A549 (cell line): ENCODE measurements at regions not wholly inside any gene's neighbourhood (a gene's known extent, or its start where the extent isn't known, plus 50 kb on each side); places are given as distances from the start of the nearest gene placed in this dataset.

Experiments
- ATAC-seq, 2 experiments: fragments of 200-7000 bp in 1 of 2; fragments of >200 bp in 1 of 2; cut with Nextera tagmentation in 1 of 2; cut with Tn5 transposase in 1 of 2; 3 replicates each; pipeline versions ENCODE4 v1.8.0 to v1.9.1; 2018 to 2020; ENCODE audit warnings: mild to moderate bottlenecking in 1 of 2, moderate library complexity in 1 of 2
- CTCF ChIA-PET: fragments of 300-600 bp; sonication (Branson Sonifier 250); formaldehyde crosslinking; extraction: SDS; loops from one replicate; lab custom pipeline; 2021; ENCODE audit warnings: antibody characterized with exemption, inconsistent platforms; lab: Yijun Ruan, JAX
- POLR2A ChIA-PET: fragments of 350-600 bp; formaldehyde crosslinking; extraction: SDS; loops from one replicate; lab custom pipeline; 2021; ENCODE audit warnings: antibody characterized with exemption, inconsistent platforms; lab: Yijun Ruan, JAX
- DNase-seq, 2 experiments: peaks; one replicate each; pipeline versions ENCODE4 v3.0.0 to v3.0.0-alpha.2; 2011 to 2016; ENCODE audit warnings: low read depth in 1 of 2, low spot score in 1 of 2
- FAIRE-seq: peaks from 2 replicates; lab custom pipeline; 2011; peaks lifted over from hg19 to GRCh38; lab: Jason Lieb, UNC
- H3K27ac ChIP-seq, 2 experiments: fragments of >200 bp; sonication (Bioruptor Twin); formaldehyde crosslinking; 3 replicates each; pipeline ENCODE4 v1.5.1; 2016 to 2017
- H3K4me1 ChIP-seq: fragments of >200 bp; sonication (Bioruptor Twin); formaldehyde crosslinking; 3 replicates; pipeline ENCODE4 v1.6.1; 2016
- H3K4me2 ChIP-seq: fragments of >200 bp; sonication (Bioruptor Twin); formaldehyde crosslinking; 3 replicates; pipeline ENCODE4 v1.6.1; 2016
- H3K4me3 ChIP-seq: fragments of >200 bp; sonication (Bioruptor Twin); formaldehyde crosslinking; 3 replicates; pipeline ENCODE4 v1.5.1; 2016
- H3K9me3 ChIP-seq: fragments of >200 bp; sonication (Bioruptor Twin); formaldehyde crosslinking; 3 replicates; pipeline ENCODE4 v1.6.1; 2016
- CBX2 ChIP-seq: fragments of 200-600 bp; sonication (generic); IDR thresholded peaks from 2 replicates; pipeline ENCODE4 v1.6.1; 2016; ENCODE audit warnings: low read depth, mild to moderate bottlenecking, borderline replicate concordance
- CBX8 ChIP-seq: fragments of 200-600 bp; sonication (generic); IDR thresholded peaks from 2 replicates; pipeline ENCODE4 v1.6.1; 2016
- FOSB ChIP-seq: fragments of 250-450 bp; sonication (Bioruptor Pico); IDR thresholded peaks from 2 replicates; pipeline ENCODE4 v1.5.0; 2020; ENCODE audit warnings: mild to moderate bottlenecking, moderate library complexity
- HOXB5 ChIP-seq: fragments of 250-450 bp; sonication (Bioruptor Pico); IDR thresholded peaks from 2 replicates; pipeline ENCODE4 v1.5.0; 2020; ENCODE audit warnings: mild to moderate bottlenecking, moderate library complexity
- JUN ChIP-seq, 2 experiments: fragments of >200 bp; sonication (Bioruptor Twin); formaldehyde crosslinking; IDR thresholded peaks; 2 replicates in 1 of 2; 3 replicates in 1 of 2; pipeline ENCODE4 v1.6.1; 2016 to 2017
- MYC ChIP-seq: IDR thresholded peaks from 2 replicates; pipeline ENCODE4 v1.6.1; 2012; ENCODE audit warnings: mild to moderate bottlenecking, inconsistent platforms, low read length, improper control_type of control experiment, borderline replicate concordance
- PHF8 ChIP-seq: fragments of 200-600 bp; sonication (generic); IDR thresholded peaks from 2 replicates; pipeline ENCODE4 v1.6.1; 2016; ENCODE audit warnings: low read depth, mild to moderate bottlenecking, antibody characterized with exemption, moderate library complexity, borderline replicate concordance
- RAD21 ChIP-seq, 2 experiments: fragments of >200 bp in 1 of 2; sonication (Bioruptor Twin) in 1 of 2; formaldehyde crosslinking in 1 of 2; IDR thresholded peaks in 1 of 2; conservative IDR thresholded peaks in 1 of 2; 2 replicates in 1 of 2; 3 replicates in 1 of 2; pipeline ENCODE4 v1.6.1; 2012 to 2018; ENCODE audit warnings: inconsistent platforms in 1 of 2
- RARB ChIP-seq: fragments of 250-450 bp; sonication (Bioruptor Pico); IDR thresholded peaks from 2 replicates; pipeline ENCODE4 v1.8.0; 2021; ENCODE audit warnings: mild to moderate bottlenecking, moderate library complexity
- RCOR1 ChIP-seq: fragments of 150-350 bp; IDR thresholded peaks from 2 replicates; pipeline ENCODE4 v1.6.1; 2014; ENCODE audit warnings: antibody characterized with exemption, low read length, low read depth
- TFCP2L1 ChIP-seq: fragments of 250-450 bp; sonication (Bioruptor Pico); IDR thresholded peaks from 2 replicates; pipeline ENCODE4 v1.5.0; 2021; ENCODE audit warnings: mild to moderate bottlenecking
- ZC3H11A ChIP-seq: fragments of 450-650 bp; IDR thresholded peaks from 2 replicates; pipeline ENCODE4 v1.6.1; 2014; ENCODE audit warnings: antibody characterized with exemption, mild to moderate bottlenecking
- ZNF302 ChIP-seq: fragments of 250-450 bp; sonication (Bioruptor Pico); IDR thresholded peaks from 2 replicates; pipeline ENCODE4 v1.9.0; 2021; ENCODE audit warnings: inconsistent platforms, mild to moderate bottlenecking, moderate library complexity
- WGBS: methylation state at CpG from one replicate; pipeline ENCODE4 v1.1.6; 2017; ENCODE audit errors: missing lambda C conversion rate; 5-methylcytosine and 5-hydroxymethylcytosine counted together
- TF ChIP-seq, protein P1 (sequence below): fragments of >200 bp; sonication (Bioruptor Twin); formaldehyde crosslinking; IDR thresholded peaks from 3 replicates; pipeline ENCODE4 v1.5.1; 2016
- TF ChIP-seq, protein P2 (sequence below): fragments of 250-450 bp; sonication (Bioruptor Pico); IDR thresholded peaks from 2 replicates; pipeline ENCODE4 v1.5.0; 2020; ENCODE audit warnings: low read depth, mild to moderate bottlenecking, moderate library complexity
- TF ChIP-seq, protein P3 (sequence below): fragments of >200 bp; sonication (Bioruptor Twin); formaldehyde crosslinking; IDR thresholded peaks from 2 replicates; pipeline ENCODE4 v1.6.1; 2016
- TF ChIP-seq, protein P4 (sequence below): fragments of >200 bp; sonication (Bioruptor Twin); formaldehyde crosslinking; IDR thresholded peaks from 3 replicates; pipeline ENCODE4 v1.6.1; 2016
- TF ChIP-seq, protein P5 (sequence below): fragments of 150-350 bp; IDR thresholded peaks from 2 replicates; pipeline ENCODE4 v1.6.1; 2014; ENCODE audit warnings: low read depth, mild to moderate bottlenecking, low read length

DNA sequence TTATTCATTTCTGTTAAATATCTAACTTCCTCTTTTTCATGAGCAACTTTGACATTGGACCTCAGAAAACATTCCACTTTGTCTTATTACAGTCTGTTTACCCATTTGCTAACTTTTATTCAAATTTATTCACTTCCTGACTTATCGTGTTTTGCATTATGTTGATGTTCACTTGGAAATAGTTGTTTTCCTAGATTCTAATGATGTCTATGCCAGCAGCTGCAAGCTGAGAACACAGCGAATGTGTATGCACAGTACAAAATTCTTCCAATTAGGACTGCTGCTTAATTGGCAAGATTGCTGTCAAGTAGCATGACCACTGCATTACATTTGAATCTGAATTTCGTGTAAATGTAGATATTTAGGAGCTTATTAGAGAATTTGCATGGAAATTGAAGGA lies 61.5 kb upstream of the GRIA4 start:
- CTCF ChIA-PET, result no interaction called here
- FAIRE-seq (no peak), DNase-seq (no peak), ATAC-seq (no peak)
- WGBS, result 18% methylated on average over 3 of the region's 3 CpGs
- Histone ChIP-seq H3K4me1 (no peaks in the 10 kb centered on the region), H3K9me3 (no peaks in the 10 kb centered on the region), H3K4me3 (no peak overlapping the region), H3K27ac (no peak overlapping the region), H3K4me2 (no peak overlapping the region)
- no peak for TF ChIP-seq ZC3H11A
- no peak for TF ChIP-seq CBX2
- no peak for TF ChIP-seq RCOR1
- POLR2A ChIA-PET, result no interaction called here

DNA sequence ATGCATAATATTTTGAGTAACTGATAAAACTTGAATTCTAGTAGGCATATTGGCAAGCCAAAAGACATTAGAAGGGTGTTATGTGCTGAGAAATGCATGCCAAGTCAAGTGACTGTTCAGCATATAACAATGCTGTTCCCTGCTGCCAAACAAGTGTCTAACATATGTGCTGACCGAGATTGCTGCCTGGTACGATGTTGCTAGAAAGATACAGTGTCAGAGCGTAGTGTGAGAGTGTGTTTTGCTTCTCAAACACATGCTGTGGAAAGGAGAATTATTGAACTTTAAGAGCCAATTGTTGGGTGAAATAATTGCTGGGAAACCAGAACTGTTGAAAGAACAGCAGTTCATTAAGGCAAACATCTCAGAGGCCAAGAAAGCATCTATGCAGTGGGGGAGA lies 71.3 kb upstream of the GRIA4 start:
- Histone ChIP-seq H3K9me3 (no peaks in the 10 kb centered on the region), H3K4me3 (no peak overlapping the region), H3K27ac (no peak overlapping the region), H3K4me1 (no peaks in the 10 kb centered on the region), H3K4me2 (no peak overlapping the region)
- no peak for DNase-seq
- ATAC-seq, result no peak
- ChIA-PET POLR2A (no interaction called here), CTCF (no interaction called here)
- TF ChIP-seq RAD21 (conservative IDR thresholded peaks at IDR 0.05 in 1 of 2, IDR thresholded peaks at IDR 0.05 in 1 of 2) (no peak), HOXB5 (CRISPR knock-in tag) (no peak), RARB (CRISPR knock-in tag) (no peak), TFCP2L1 (no peak), ZNF302 (no peak), JUN (IDR thresholded peaks at IDR 0.05) (no peak), CBX8 (no peak), ZC3H11A (no peak)
- TF ChIP-seq, protein P1, sequence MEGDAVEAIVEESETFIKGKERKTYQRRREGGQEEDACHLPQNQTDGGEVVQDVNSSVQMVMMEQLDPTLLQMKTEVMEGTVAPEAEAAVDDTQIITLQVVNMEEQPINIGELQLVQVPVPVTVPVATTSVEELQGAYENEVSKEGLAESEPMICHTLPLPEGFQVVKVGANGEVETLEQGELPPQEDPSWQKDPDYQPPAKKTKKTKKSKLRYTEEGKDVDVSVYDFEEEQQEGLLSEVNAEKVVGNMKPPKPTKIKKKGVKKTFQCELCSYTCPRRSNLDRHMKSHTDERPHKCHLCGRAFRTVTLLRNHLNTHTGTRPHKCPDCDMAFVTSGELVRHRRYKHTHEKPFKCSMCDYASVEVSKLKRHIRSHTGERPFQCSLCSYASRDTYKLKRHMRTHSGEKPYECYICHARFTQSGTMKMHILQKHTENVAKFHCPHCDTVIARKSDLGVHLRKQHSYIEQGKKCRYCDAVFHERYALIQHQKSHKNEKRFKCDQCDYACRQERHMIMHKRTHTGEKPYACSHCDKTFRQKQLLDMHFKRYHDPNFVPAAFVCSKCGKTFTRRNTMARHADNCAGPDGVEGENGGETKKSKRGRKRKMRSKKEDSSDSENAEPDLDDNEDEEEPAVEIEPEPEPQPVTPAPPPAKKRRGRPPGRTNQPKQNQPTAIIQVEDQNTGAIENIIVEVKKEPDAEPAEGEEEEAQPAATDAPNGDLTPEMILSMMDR, result no peak
- TF ChIP-seq, protein P2, sequence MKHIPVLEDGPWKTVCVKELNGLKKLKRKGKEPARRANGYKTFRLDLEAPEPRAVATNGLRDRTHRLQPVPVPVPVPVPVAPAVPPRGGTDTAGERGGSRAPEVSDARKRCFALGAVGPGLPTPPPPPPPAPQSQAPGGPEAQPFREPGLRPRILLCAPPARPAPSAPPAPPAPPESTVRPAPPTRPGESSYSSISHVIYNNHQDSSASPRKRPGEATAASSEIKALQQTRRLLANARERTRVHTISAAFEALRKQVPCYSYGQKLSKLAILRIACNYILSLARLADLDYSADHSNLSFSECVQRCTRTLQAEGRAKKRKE, result no peak
- TF ChIP-seq, protein P3, sequence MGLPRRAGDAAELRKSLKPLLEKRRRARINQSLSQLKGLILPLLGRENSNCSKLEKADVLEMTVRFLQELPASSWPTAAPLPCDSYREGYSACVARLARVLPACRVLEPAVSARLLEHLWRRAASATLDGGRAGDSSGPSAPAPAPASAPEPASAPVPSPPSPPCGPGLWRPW, result no peak
- TF ChIP-seq, protein P4, sequence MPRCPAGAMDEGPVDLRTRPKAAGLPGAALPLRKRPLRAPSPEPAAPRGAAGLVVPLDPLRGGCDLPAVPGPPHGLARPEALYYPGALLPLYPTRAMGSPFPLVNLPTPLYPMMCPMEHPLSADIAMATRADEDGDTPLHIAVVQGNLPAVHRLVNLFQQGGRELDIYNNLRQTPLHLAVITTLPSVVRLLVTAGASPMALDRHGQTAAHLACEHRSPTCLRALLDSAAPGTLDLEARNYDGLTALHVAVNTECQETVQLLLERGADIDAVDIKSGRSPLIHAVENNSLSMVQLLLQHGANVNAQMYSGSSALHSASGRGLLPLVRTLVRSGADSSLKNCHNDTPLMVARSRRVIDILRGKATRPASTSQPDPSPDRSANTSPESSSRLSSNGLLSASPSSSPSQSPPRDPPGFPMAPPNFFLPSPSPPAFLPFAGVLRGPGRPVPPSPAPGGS, result no peak
- 17% methylated on average over 3 of the region's 3 CpGs for WGBS
- FAIRE-seq, result no peak

DNA sequence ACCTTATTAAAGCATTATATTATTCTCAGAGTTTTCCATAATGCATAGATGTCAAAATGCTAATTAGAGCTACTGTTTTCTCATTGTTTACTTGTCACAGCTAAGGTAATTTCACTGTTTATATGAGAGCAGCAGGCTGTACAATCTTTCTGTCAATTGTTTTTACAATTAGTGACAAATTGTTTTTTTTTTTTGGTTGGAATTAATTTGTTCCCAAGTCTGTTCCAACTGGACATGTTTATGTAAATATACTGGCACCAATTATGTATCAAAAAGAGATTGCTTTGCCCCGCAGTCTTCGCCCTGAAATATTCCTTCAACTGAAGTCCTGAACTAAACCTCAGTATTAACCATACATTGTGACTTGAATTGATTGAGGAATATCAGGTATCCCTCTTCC lies 72.3 kb upstream of the GRIA4 start:
- ChIA-PET CTCF (no interaction called here), POLR2A (no interaction called here)
- no peak overlapping the region for H3K4me2 ChIP-seq
- no peaks in the 10 kb centered on the region for H3K4me1 ChIP-seq
- no peak overlapping the region for H3K27ac ChIP-seq
- FAIRE-seq, result no peak
- TF ChIP-seq, protein P2, result no peak
- TF ChIP-seq FOSB (no peak), PHF8 (no peak), MYC (no peak)
- TF ChIP-seq, protein P5, sequence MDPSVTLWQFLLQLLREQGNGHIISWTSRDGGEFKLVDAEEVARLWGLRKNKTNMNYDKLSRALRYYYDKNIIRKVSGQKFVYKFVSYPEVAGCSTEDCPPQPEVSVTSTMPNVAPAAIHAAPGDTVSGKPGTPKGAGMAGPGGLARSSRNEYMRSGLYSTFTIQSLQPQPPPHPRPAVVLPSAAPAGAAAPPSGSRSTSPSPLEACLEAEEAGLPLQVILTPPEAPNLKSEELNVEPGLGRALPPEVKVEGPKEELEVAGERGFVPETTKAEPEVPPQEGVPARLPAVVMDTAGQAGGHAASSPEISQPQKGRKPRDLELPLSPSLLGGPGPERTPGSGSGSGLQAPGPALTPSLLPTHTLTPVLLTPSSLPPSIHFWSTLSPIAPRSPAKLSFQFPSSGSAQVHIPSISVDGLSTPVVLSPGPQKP, result no peak
- ATAC-seq, result no peak
- H3K4me3 ChIP-seq, result no peak overlapping the region
- WGBS, result 0% methylated on average over 2 of the region's 2 CpGs
- no peaks in the 10 kb centered on the region for H3K9me3 ChIP-seq
- DNase-seq, result no peak
